GM18511 (cell line): ENCODE measurements at regions not wholly inside any gene's neighbourhood (a gene's known extent, or its start where the extent isn't known, plus 50 kb on each side); places are given as distances from the start of the nearest gene placed in this dataset.
"Not testable (repeated sequence)": the region's sequence is repeated elsewhere in the genome, so short reads cannot be mapped to it uniquely, and the experiment has no call there.

Source experiments
- ATAC-seq: cut with Tn5 transposase; IDR thresholded peaks from one replicate; pipeline ENCODE4 v1.9.1; 2021; ENCODE audit warnings: mild to moderate bottlenecking, moderate library complexity; ENCODE audit not compliant: unreplicated experiment

DNA sequence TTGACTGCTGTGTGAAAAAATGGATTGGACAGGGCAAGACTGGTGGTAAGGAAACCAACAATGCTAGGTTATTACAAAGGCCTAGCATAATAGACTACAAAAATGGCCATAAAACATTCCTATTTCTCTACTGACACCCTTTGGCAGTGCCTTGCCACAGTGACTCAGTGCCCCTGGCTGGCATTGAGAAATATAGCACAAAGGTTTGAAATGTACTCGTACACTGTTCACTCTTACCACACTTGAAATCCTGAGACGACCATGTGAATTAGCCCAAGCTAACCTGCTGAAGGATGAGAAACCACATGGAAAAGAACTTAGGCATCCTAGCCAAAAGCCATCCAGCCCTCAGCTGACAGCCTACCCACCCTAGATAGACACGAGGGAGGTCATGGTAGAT, 149.8 kb upstream of the PALMD start:
- ATAC-seq = no peak

GRCh38 chr1:99497690-99498089, 148.2 kb upstream of the PALMD start:
- no peak for ATAC-seq

DNA sequence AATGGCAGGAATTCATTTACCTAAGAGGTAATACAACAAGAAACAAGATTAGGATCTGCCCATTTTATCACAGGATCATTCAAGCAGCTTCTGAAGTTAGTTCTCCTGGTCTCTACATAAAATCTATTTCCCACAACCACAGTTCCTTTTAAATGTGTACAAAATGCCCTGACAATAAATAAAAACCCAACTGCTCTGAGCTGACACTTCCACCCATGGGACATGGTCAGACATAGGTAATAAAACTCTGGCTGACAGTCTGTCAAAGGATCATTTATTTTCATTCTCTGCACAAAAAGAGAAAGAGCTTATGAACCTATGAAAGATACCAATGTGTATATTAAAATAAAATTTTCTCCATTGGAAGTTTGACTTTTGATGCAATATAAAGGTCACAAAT, 145.4 kb upstream of the PALMD start:
- ATAC-seq = no peak

DNA sequence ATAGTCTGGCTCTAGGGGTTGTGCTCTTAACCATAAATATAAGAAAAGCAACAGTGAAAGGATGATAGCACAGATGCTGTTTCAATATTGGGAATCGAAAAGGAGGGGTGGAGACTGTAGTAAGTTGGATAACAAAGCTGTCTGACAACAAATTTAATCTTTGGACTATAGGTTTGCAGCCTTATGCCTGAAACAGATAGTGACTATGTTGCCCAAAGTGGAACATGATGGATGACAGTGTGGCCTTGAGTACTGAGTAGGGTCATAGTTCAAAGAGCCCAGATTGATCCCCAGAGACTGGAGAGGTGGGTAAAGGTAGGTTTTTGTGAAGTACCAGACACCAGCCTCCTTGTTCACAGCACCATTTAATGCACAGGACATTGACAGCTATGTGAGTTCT, 144.0 kb upstream of the PALMD start:
- ATAC-seq = no peak

DNA sequence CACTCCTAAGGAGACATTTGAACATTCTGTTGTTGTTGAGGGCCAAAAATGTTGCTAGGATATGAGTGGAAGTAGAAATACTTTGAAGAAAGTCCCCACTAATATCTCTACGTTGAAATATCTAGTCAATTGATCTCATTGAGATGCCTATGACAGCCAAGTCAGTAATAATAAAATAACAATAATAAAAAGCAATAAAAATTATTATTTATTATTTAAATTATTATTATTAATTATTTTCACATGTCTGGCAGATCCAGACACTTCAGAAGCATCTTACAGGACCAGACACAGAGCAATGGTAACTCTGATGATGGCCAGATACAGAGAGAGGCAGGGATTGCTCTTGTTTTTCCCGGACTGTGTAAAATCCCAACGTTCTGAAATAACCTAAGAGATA, 143.5 kb upstream of the PALMD start:
- ATAC-seq = no peak

DNA sequence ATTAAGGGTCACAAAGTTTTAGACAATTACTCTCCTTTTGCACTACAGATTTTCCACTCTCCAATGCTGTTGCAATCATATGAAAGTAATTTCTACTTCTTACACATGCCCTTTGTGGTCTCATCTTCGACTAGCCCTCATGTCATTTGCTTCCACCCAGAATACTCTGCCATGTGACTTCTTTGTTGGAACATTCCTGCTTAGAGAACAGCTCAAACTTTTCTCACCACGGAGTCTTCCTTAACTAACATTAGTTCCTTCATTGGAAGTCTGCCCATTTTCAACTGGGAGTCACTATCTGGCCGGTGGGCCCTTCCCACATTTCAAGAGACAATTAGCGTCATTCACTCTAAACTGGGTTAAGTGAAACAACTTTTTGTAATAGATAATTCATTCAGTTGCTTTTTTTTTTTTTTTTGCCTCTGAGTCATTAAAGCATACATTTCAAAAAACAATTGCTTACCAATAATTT, 142.6 kb upstream of the PALMD start:
- no peak for ATAC-seq

DNA sequence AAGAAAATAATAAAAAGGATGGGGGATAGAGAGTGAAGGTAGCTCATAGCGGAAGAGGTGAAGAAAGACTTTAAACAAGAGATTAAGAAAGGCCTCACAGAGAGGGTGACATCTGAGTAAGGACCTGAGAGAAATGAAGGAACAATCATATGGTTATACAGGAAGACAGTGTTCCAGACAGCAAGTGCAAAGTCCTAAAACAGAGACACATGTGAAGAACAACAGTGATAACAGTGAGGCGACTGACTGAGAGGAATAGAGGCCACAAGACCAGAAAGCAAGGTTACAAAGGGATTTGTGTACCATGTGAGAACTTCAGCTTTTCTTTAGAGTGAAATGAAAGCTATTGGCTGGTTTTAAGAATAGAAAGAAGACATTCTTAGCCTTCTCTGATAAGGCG, 141.6 kb upstream of the PALMD start:
- ATAC-seq = no peak

DNA sequence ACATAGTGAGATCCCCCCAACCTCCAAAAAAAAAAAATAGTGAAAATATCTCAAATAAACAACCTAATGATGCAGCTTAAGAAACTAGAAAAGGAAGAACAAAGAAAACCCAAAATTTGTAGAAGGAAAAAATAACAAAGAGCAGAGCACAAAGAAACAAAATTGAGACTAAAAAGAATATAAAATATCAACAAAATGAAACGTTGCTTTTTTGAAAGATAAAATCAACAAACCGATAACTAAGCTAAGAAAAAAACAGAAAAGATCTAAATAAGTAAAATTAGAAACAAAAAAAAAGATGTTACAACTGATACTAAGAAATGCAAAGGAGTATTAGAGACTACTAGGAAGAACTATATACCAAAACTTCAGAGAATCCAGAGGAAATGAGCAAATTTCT, 139.3 kb upstream of the PALMD start:
- no peak for ATAC-seq

DNA sequence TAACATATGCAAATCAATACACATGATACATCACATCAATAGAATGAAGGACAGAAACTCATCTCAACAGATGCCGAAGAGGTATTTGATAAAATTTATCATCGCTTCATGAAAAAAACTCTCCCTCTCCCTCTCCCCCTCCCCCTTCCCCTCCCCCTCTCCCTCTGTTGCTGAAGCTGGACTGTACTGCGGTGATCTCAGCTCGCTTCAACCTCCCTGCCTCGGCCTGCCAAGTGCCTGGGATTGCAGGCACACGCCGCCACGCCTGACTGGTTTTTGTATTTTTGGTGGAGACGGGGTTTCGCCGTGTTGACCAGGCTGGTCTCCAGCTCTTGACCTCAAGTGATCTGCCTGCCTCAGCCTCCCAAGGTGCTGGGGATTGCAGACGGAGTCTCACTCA, 138.5 kb upstream of the PALMD start:
- ATAC-seq = not testable (repeated sequence)

DNA sequence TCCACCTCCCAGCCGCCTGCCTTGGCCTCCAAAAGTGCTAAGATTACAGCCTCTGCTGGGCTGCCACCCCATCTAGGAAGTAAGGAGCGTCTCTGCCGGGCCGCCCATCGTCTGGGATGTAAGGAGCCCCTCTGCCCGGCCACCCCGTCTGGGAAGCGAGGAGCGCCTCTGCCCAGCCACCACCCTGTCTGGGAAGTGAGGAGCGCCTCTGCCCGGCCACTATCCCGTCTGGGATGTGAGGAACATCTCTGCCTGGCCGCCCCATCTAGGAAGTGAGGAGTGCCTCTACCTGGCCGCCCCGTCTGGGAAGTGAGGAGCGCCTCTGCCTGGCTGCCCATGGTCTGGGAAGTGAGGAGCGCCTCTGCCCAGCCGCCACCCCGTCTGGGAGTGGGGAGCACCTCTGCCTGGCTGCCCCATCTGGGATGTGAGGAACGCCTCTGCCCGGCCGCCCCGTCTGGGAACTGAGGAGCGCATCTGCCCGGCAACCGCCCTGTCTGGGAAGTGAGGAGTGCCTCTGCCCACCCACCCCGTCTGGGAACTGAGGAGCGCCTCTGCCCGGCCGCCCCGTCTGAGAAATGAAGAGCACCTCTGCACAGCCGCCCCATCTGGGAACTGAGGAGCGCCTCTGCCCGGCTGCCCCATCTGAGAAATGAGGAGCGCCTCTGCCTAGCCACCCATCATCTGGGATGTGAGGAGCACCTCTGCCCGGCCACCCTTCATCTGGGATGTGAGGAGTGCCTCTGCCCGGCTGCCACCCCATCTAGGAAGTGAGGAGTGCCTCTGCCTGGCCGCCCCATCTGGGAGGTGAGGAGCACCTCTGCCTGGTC, 137.8 kb upstream of the PALMD start:
- no peak for ATAC-seq

GRCh38 chr1:99508733-99509445, 137.0 kb upstream of the PALMD start:
- ATAC-seq = not testable (repeated sequence)

- ATAC-seq = not testable (repeated sequence)
Observed at GRCh38 chr1:99514823-99515552, 130.9 kb upstream of the PALMD start.

- ATAC-seq = no peak
Observed at GRCh38 chr1:99516141-99516540, 129.8 kb upstream of the PALMD start.

- ATAC-seq = no peak
Observed at GRCh38 chr1:99520121-99520520, 125.8 kb upstream of the PALMD start.

DNA sequence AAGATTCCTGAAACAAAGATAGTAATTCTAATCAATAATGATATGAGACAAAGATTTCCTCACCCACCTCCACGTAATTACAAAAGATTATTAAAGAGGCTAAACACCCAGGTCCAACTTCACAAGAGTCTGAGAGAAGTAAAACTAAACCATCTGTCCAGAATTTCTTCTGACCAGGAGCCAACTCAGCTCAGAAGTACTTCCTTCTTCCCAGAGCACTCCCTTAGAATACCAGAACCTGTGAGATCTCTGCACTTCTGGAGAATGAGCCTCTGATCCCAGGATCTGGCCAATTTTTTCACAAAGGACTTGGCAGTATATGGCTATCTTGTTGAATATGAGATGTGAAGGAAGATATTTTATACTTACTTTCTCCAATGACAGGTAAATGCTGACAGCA, 120.6 kb upstream of the PALMD start:
- ATAC-seq = no peak

DNA sequence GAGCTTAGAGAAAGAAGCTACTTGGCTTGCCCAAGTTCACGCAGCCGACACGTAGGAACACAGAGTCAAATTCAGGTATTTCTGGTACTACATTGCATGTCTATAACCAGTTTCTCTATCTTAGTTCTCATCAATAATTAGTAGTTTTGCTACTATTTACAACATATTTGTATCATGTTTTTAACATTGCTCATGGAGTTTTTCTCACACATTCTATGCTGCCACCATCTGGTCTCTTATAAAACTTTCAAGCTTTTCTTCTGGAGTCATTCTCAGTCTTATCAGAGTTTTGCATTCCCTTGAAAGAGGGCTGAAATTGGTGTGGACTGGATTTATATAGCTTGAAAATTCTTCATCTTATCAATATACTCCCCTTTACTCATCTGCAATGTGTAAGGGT, 118.8 kb upstream of the PALMD start:
- no peak for ATAC-seq

DNA sequence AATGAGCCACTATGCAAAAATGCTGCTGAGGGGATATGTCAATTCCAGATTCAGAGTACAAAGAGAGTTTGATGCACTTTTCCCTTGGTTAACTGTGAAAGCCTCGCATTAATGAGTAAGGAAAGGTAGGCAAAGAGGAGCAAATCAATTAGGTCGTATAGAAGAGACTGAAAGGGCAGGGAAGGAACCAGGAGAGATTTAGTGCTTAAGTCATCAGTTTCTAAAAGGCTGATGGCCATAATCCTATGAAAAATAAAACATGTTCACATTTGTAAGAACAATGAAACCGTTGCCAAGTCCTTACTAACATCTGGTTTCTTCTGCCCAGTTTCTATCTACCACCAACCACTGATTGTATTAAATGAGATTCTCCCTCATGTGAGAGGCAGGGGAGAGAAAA, 118.4 kb upstream of the PALMD start:
- ATAC-seq = no peak

GRCh38 chr1:99529002-99529401, 116.9 kb upstream of the PALMD start:
- ATAC-seq = no peak

- no peak for ATAC-seq
Observed at GRCh38 chr1:99531578-99532275, 114.2 kb upstream of the PALMD start.

GRCh38 chr1:99532276-99532580, 113.7 kb upstream of the PALMD start:
- no peak for ATAC-seq

DNA sequence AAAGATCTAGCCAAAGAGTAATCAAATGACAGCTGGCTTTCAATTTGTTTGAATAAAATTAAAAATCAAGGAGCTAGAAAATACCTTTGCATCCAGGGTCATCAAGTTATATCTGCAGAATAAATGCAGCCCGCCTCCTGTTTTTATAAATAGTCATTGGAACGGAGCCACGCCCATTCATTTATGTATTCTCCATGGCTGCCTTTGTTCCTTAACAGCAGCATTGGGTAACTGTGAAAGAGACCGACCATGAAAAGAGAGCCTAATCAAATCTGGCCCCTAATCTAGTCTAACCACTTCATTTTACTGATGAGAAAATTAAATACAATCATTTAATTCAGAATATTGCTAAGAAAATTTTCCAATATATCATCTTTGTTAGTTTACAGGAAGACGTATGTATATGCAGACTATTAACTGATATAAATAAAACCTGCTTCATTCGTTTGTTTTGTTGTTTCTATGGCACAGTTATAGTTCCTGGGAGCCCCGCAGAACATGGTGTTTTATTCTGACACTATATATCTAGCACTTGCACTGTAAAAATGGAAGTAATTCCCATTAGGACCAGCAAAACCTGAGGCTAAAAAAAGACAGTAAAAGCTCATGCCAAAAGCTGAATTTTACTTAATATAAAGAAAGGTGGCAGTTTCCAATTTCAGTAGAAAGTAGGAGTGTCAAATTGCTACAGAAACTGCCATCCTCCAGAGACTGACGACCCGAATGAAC, 111.8 kb upstream of the PALMD start:
- no peak for ATAC-seq
